Tibial artery (tissue), 4 donors: ENCODE measurements at regions not wholly inside any gene's neighbourhood (a gene's known extent, or its start where the extent isn't known, plus 50 kb on each side); places are given as distances from the start of the nearest gene placed in this dataset.
"Not testable (repeated sequence)": the region's sequence is repeated elsewhere in the genome, so short reads cannot be mapped to it uniquely, and the experiment has no call there.

Source experiments
- DNase-seq, 2 donors: peaks; one replicate each; pipeline ENCODE4 v3.0.0-alpha.2; 2019
- H3K27ac ChIP-seq, 2 donors: fragments of 200-600 bp; sonication (generic) in 1 of 2; 1 replicate in 1 of 2; 2 replicates in 1 of 2; pipeline ENCODE4 v1.5.1; 2018 to 2019; ENCODE audit warnings: mild to moderate bottlenecking in 1 of 2
- H3K27me3 ChIP-seq, 2 donors: fragments of 200-600 bp; sonication (generic) in 1 of 2; one replicate each; pipeline versions ENCODE4 v1.5.1 to v1.6.0; 2016 to 2019
- H3K36me3 ChIP-seq, 3 donors: fragments of 200-600 bp; sonication (generic) in 2 of 3; one replicate each; pipeline ENCODE4 v1.5.1; 2016 to 2019; ENCODE audit warnings: mild to moderate bottlenecking in 2 of 3
- H3K4me1 ChIP-seq, 4 donors: fragments of 200-600 bp; sonication (generic) in 2 of 4; 1 replicate in 3 of 4; 2 replicates in 1 of 4; pipeline ENCODE4 v1.5.1; 2016 to 2019
- H3K4me3 ChIP-seq, 2 donors: fragments of 200-600 bp; sonication (generic) in 1 of 2; 1 replicate in 1 of 2; 2 replicates in 1 of 2; pipeline ENCODE4 v1.5.1; 2018 to 2019; ENCODE audit warnings: mild to moderate bottlenecking in 2 of 2
- H3K9me3 ChIP-seq, 3 donors: fragments of 200-600 bp; sonication (generic) in 1 of 3; one replicate each; pipeline ENCODE4 v1.5.1; 2016 to 2019
- CTCF ChIP-seq, 2 experiments: fragments of 200-600 bp in 1 of 2; fragments of 450-650 bp in 1 of 2; IDR thresholded peaks; one replicate each; pipeline ENCODE4 v1.5.1; 2017 to 2019; ENCODE audit warnings: antibody characterized with exemption in 2 of 2, mild to moderate bottlenecking in 1 of 2, moderate library complexity in 1 of 2
- intact Hi-C: fragments of 100-400 bp; cut with DNase I; formaldehyde crosslinking; loops from one replicate; pipeline ENCODE4 v1.15.0; 2023; ENCODE audit warnings: low total_unique reads

- no peak overlapping the region for H3K27ac ChIP-seq
- H3K9me3 ChIP-seq, result no peaks in the 10 kb centered on the region
- intact Hi-C loops, result no loop called here
- H3K4me1 ChIP-seq, result no peaks in the 10 kb centered on the region
- H3K4me3 ChIP-seq, result no peak overlapping the region
- no peaks in the 10 kb centered on the region for H3K36me3 ChIP-seq
- TF ChIP-seq CTCF (IDR thresholded peaks at IDR 0.05), result no peak
- no peaks in the 10 kb centered on the region for H3K27me3 ChIP-seq
- DNase-seq, result no peak
Observed at GRCh38 chr1:219100059-219100458, 73.6 kb upstream of the LYPLAL1 start.

- H3K36me3 ChIP-seq, H3K27me3 ChIP-seq, H3K27ac ChIP-seq, DNase-seq, intact Hi-C loops, H3K4me1 ChIP-seq, H3K9me3 ChIP-seq, H3K4me3 ChIP-seq: not testable (repeated sequence)
Observed at GRCh38 chr1:219102466-219102865, 71.2 kb upstream of the LYPLAL1 start.

- Histone ChIP-seq H3K27me3 (no peaks in the 10 kb centered on the region), H3K4me1 (no peaks in the 10 kb centered on the region), H3K9me3 (no peaks in the 10 kb centered on the region), H3K4me3 (no peak overlapping the region), H3K27ac (no peak overlapping the region), H3K36me3 (no peaks in the 10 kb centered on the region)
- TF ChIP-seq CTCF (IDR thresholded peaks at IDR 0.05), result no peak
- no peak for DNase-seq
- intact Hi-C loops, result no loop called here
Observed at GRCh38 chr1:219105893-219106292, 67.8 kb upstream of the LYPLAL1 start.

- intact Hi-C loops, result no loop called here
- Histone ChIP-seq H3K27ac (no peak overlapping the region), H3K9me3 (peaks cover 0 to 11% (median 0%) of the 10 kb centered on the region in 3 donors), H3K4me1 (no peaks in the 10 kb centered on the region), H3K4me3 (no peak overlapping the region), H3K27me3 (no peaks in the 10 kb centered on the region), H3K36me3 (no peaks in the 10 kb centered on the region)
- no peak for TF ChIP-seq CTCF (IDR thresholded peaks at IDR 0.05)
- no peak for DNase-seq
Observed at GRCh38 chr1:219109424-219110018, 64.2 kb upstream of the LYPLAL1 start.

- no peak overlapping the region for H3K27ac ChIP-seq
- no peak overlapping the region for H3K4me3 ChIP-seq
- no peaks in the 10 kb centered on the region for H3K27me3 ChIP-seq
- no peak for TF ChIP-seq CTCF (IDR thresholded peaks at IDR 0.05)
- intact Hi-C loops, result no loop called here
- peaks cover 0 to 11% (median 0%) of the 10 kb centered on the region in 3 donors for H3K9me3 ChIP-seq
- H3K4me1 ChIP-seq, result no peaks in the 10 kb centered on the region
- no peak for DNase-seq
- H3K36me3 ChIP-seq, result no peaks in the 10 kb centered on the region
Observed at GRCh38 chr1:219113261-219113660, 60.4 kb upstream of the LYPLAL1 start.

GRCh38 chr1:219114014-219114413, 59.7 kb upstream of the LYPLAL1 start:
- Histone ChIP-seq H3K36me3 (no peaks in the 10 kb centered on the region), H3K9me3 (peaks cover 0 to 11% (median 0%) of the 10 kb centered on the region in 3 donors), H3K27me3 (no peaks in the 10 kb centered on the region), H3K4me1 (no peaks in the 10 kb centered on the region), H3K27ac (no peak overlapping the region), H3K4me3 (no peak overlapping the region)
- intact Hi-C loops, result no loop called here
- TF ChIP-seq CTCF (IDR thresholded peaks at IDR 0.05), result no peak
- DNase-seq, result no peak
